Liver (tissue), 8 donors: ENCODE measurements at regions not wholly inside any gene's neighbourhood (a gene's known extent, or its start where the extent isn't known, plus 50 kb on each side); places are given as distances from the start of the nearest gene placed in this dataset.

Experiments
- DNase-seq: peaks from one replicate; pipeline ENCODE4 v3.0.0-alpha.2; 2017; ENCODE audit warnings: low spot score
- H3K27ac ChIP-seq, 2 donors: one replicate each; pipeline ENCODE4 v1.7.0; 2013; ENCODE audit warnings: inconsistent platforms in 2 of 2, low read length in 2 of 2, control low read depth in 1 of 2, low read depth in 1 of 2, mild to moderate bottlenecking in 1 of 2
- H3K27me3 ChIP-seq, 4 donors: one replicate each; pipeline versions ENCODE4 v1.6.1 to v1.7.0; 2013; ENCODE audit warnings: low read length in 3 of 4, inconsistent platforms in 1 of 4, mild to moderate bottlenecking in 1 of 4, moderate library complexity in 1 of 4; ENCODE audit not compliant: control insufficient read depth in 4 of 4, insufficient read depth in 4 of 4
- H3K36me3 ChIP-seq, 4 donors: one replicate each; pipeline versions ENCODE4 v1.6.1 to v1.7.0; 2013; ENCODE audit warnings: low read length in 3 of 4, mild to moderate bottlenecking in 3 of 4, low read depth in 1 of 4, moderate library complexity in 1 of 4; ENCODE audit not compliant: control insufficient read depth in 4 of 4, insufficient read depth in 3 of 4
- H3K4me1 ChIP-seq, 4 donors: one replicate each; pipeline versions ENCODE4 v1.6.1 to v1.7.0; 2013; ENCODE audit warnings: low read length in 3 of 4, mild to moderate bottlenecking in 3 of 4, moderate library complexity in 1 of 4; ENCODE audit not compliant: control insufficient read depth in 4 of 4, insufficient read depth in 4 of 4
- H3K4me3 ChIP-seq, 3 donors: one replicate each; pipeline versions ENCODE4 v1.6.1 to v1.7.0; 2013; ENCODE audit warnings: low read length in 3 of 3, control low read depth in 1 of 3, low read depth in 1 of 3, mild to moderate bottlenecking in 1 of 3
- H3K9ac ChIP-seq, 2 donors: one replicate each; pipeline ENCODE4 v1.7.0; 2013; ENCODE audit warnings: low read length in 2 of 2, mild to moderate bottlenecking in 2 of 2, moderate library complexity in 2 of 2, control low read depth in 1 of 2, low read depth in 1 of 2
- H3K9me3 ChIP-seq, 4 donors: one replicate each; pipeline versions ENCODE4 v1.6.1 to v1.7.0; 2013; ENCODE audit warnings: low read length in 3 of 4; ENCODE audit not compliant: control insufficient read depth in 4 of 4
- ATF3 ChIP-seq: IDR thresholded peaks from 2 replicates; pipeline ENCODE4 v1.6.1; 2016; ENCODE audit warnings: antibody characterized with exemption
- CTCF ChIP-seq: fragments of 150-350 bp; IDR thresholded peaks from 2 replicates; pipeline ENCODE4 v1.5.1; 2017; ENCODE audit warnings: improper control_type of control experiment, low read depth, low read length; ENCODE audit not compliant: missing input control
- EGR1 ChIP-seq, 2 donors: IDR thresholded peaks; 2 replicates each; pipeline ENCODE4 v1.6.1; 2016 to 2018; ENCODE audit warnings: antibody characterized with exemption in 2 of 2, low read depth in 2 of 2
- FOXA1 ChIP-seq: IDR thresholded peaks from 2 replicates; pipeline ENCODE4 v1.6.1; 2016; ENCODE audit warnings: antibody characterized with exemption
- FOXA2 ChIP-seq: IDR thresholded peaks from 2 replicates; pipeline ENCODE4 v1.6.1; 2016; ENCODE audit warnings: antibody characterized with exemption
- GABPA ChIP-seq, 2 donors: IDR thresholded peaks in 1 of 2; conservative IDR thresholded peaks in 1 of 2; 2 replicates each; pipeline ENCODE4 v1.6.1; 2016; ENCODE audit warnings: antibody characterized with exemption in 2 of 2, mild to moderate bottlenecking in 1 of 2, moderate library complexity in 1 of 2
- HNF4A ChIP-seq, 2 donors: conservative IDR thresholded peaks; 2 replicates each; pipeline ENCODE4 v1.6.1; 2016; ENCODE audit warnings: antibody characterized with exemption in 2 of 2, mild to moderate bottlenecking in 2 of 2
- HNF4G ChIP-seq: IDR thresholded peaks from 2 replicates; pipeline ENCODE4 v1.6.1; 2016; ENCODE audit warnings: antibody characterized with exemption
- JUND ChIP-seq, 2 donors: IDR thresholded peaks; 2 replicates each; pipeline ENCODE4 v1.6.1; 2016; ENCODE audit warnings: antibody characterized with exemption in 2 of 2
- MAX ChIP-seq: IDR thresholded peaks from 2 replicates; pipeline ENCODE4 v1.6.1; 2016; ENCODE audit warnings: antibody characterized with exemption
- NR2F2 ChIP-seq: IDR thresholded peaks from 2 replicates; pipeline ENCODE4 v1.6.1; 2016; ENCODE audit warnings: antibody characterized with exemption
- RAD21 ChIP-seq, 2 donors: IDR thresholded peaks; 2 replicates each; pipeline ENCODE4 v1.6.1; 2016; ENCODE audit warnings: antibody characterized with exemption in 2 of 2, mild to moderate bottlenecking in 2 of 2
- REST ChIP-seq: IDR thresholded peaks from 2 replicates; pipeline ENCODE4 v1.6.1; 2016; ENCODE audit warnings: antibody characterized with exemption, mild to moderate bottlenecking
- SP1 ChIP-seq: IDR thresholded peaks from 2 replicates; pipeline ENCODE4 v1.6.1; 2018; ENCODE audit warnings: antibody characterized with exemption, mild to moderate bottlenecking
- TAF1 ChIP-seq: conservative IDR thresholded peaks from 2 replicates; pipeline ENCODE4 v1.6.1; 2016; ENCODE audit warnings: antibody characterized with exemption, mild to moderate bottlenecking
- YY1 ChIP-seq: IDR thresholded peaks from 2 replicates; pipeline ENCODE4 v1.6.1; 2016; ENCODE audit warnings: antibody characterized with exemption, mild to moderate bottlenecking
- ZBTB33 ChIP-seq: IDR thresholded peaks from 2 replicates; pipeline ENCODE4 v1.6.1; 2016; ENCODE audit warnings: antibody characterized with exemption
- WGBS: extraction: QIAGEN DNeasy Blood & Tissue Kit; methylation state at CpG from one replicate; pipeline ENCODE4 v1.1.7; 2013; 5-methylcytosine and 5-hydroxymethylcytosine counted together
- donor health status: healthy.
- donor health status: healthy.
- donor health status: healthy.
- donor health status: healthy.
- donor health status: healthy.

- Histone ChIP-seq H3K4me1 (peaks cover 0 to 2% (median 2%) of the 10 kb centered on the region in 4 donors), H3K36me3 (no peaks in the 10 kb centered on the region), H3K27ac (no peak overlapping the region), H3K9ac (no peak overlapping the region), H3K4me3 (no peak overlapping the region), H3K9me3 (no peaks in the 10 kb centered on the region), H3K27me3 (no peaks in the 10 kb centered on the region)
- DNase-seq: no peak
- WGBS: 76% methylated on average over 3 of the region's 3 CpGs
- TF ChIP-seq FOXA1 (no peak), ATF3 (no peak), REST (no peak), GABPA (IDR thresholded peaks at IDR 0.05 in 1 of 2, conservative IDR thresholded peaks at IDR 0.05 in 1 of 2) (no peak), TAF1 (no peak), MAX (no peak), JUND (IDR thresholded peaks at IDR 0.05) (no peak), NR2F2 (no peak), CTCF (no peak), SP1 (no peak), YY1 (no peak), EGR1 (IDR thresholded peaks at IDR 0.05; ENCODE audit: low read depth in 2 of 2) (no peak), HNF4A (conservative IDR thresholded peaks at IDR 0.05) (no peak)
Measured at GRCh38 chr2:57539761-57540160, 506.8 kb upstream of the VRK2 start.

- Histone ChIP-seq H3K9me3 (no peaks in the 10 kb centered on the region), H3K27ac (no peak overlapping the region), H3K4me3 (no peak overlapping the region), H3K4me1 (peaks cover 0 to 2% (median 2%) of the 10 kb centered on the region in 4 donors), H3K27me3 (no peaks in the 10 kb centered on the region), H3K36me3 (no peaks in the 10 kb centered on the region), H3K9ac (no peak overlapping the region)
- TF ChIP-seq HNF4A (conservative IDR thresholded peaks at IDR 0.05) (no peak), SP1 (no peak), HNF4G (no peak), YY1 (no peak), REST (no peak), FOXA2 (no peak), TAF1 (no peak), RAD21 (IDR thresholded peaks at IDR 0.05) (no peak), EGR1 (IDR thresholded peaks at IDR 0.05; ENCODE audit: low read depth in 2 of 2) (no peak), ZBTB33 (no peak), FOXA1 (no peak), MAX (no peak), CTCF (no peak), JUND (IDR thresholded peaks at IDR 0.05) (no peak)
- no peak for DNase-seq
- WGBS: 79% methylated on average over 2 of the region's 2 CpGs
Measured at GRCh38 chr2:57542081-57542480, 504.5 kb upstream of the VRK2 start.
